ENCODE measurements at regions not wholly inside any gene's neighbourhood (a gene's known extent, or its start where the extent isn't known, plus 50 kb on each side); places are given as distances from the start of the nearest gene placed in this dataset.

GRCh38 chrX:2600564-2600963 is 90.5 kb upstream of the CD99 start:
- no peak for TF ChIP-seq CTCF (IDR thresholded peaks at IDR 0.05)
- TF ChIP-seq ZFX (IDR thresholded peaks at IDR 0.05; ENCODE audit: borderline replicate concordance) = no peak
